ENCODE measurements at regions not wholly inside any gene's neighbourhood (a gene's known extent, or its start where the extent isn't known, plus 50 kb on each side); places are given as distances from the start of the nearest gene placed in this dataset.

DNA sequence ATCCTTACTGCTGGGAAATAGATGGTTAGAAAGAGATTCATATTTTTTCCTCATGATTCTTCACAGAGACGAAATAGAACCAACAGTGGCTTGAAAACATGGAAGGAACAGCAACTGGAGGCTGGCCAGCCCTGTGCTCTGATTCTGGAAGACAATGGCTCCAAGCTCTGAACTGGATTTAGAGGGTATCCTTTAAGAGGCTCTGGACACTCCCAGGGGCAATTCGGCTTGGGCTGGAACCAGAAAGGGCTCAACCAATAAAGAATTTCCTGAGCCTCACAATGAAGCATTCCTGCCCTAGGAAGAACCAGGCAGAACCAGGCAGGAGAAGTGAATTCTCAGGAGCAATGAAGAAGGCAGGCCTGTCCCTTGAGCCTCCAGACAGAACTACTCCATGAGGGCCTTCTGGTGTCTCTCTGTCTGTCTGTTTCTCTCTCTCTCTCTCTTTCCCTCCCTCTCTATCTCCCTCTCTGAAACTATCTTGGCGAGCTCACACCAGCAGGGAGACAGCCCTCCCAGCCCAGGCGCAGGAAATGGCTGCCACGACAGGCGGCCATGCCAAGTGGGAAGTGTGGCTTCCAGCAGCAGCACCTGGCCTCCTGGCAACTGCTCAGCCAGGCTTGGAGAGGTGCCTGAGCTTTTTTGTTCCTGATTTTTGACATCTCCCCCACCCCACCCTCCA is 93.3 kb downstream of the RCN1 start:
- TF ChIP-seq, protein P1, sequence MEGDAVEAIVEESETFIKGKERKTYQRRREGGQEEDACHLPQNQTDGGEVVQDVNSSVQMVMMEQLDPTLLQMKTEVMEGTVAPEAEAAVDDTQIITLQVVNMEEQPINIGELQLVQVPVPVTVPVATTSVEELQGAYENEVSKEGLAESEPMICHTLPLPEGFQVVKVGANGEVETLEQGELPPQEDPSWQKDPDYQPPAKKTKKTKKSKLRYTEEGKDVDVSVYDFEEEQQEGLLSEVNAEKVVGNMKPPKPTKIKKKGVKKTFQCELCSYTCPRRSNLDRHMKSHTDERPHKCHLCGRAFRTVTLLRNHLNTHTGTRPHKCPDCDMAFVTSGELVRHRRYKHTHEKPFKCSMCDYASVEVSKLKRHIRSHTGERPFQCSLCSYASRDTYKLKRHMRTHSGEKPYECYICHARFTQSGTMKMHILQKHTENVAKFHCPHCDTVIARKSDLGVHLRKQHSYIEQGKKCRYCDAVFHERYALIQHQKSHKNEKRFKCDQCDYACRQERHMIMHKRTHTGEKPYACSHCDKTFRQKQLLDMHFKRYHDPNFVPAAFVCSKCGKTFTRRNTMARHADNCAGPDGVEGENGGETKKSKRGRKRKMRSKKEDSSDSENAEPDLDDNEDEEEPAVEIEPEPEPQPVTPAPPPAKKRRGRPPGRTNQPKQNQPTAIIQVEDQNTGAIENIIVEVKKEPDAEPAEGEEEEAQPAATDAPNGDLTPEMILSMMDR (optimal IDR thresholded peaks at IDR 0.05 in 1 of 3, IDR thresholded peaks at IDR 0.05 in 1 of 3, conservative IDR thresholded peaks at IDR 0.05 in 1 of 3; ENCODE audit: extremely low read depth in 1 of 3, insufficient read depth in 2 of 3, low read length in 3 of 3), result no peak
- TF ChIP-seq EZH2 (IDR thresholded peaks at IDR 0.05; ENCODE audit: low read length), result no peak
